DMS79 treated with DMSO at 0.1 percent for 48 hours (cell line): ENCODE measurements at regions not wholly inside any gene's neighbourhood (a gene's known extent, or its start where the extent isn't known, plus 50 kb on each side); places are given as distances from the start of the nearest gene placed in this dataset.
"Not testable (repeated sequence)": the region's sequence is repeated elsewhere in the genome, so short reads cannot be mapped to it uniquely, and the experiment has no call there.

Source experiments
- DNase-seq: peaks from one replicate; lab custom pipeline; 2025; lab: John Stamatoyannopoulos, UW

DNA sequence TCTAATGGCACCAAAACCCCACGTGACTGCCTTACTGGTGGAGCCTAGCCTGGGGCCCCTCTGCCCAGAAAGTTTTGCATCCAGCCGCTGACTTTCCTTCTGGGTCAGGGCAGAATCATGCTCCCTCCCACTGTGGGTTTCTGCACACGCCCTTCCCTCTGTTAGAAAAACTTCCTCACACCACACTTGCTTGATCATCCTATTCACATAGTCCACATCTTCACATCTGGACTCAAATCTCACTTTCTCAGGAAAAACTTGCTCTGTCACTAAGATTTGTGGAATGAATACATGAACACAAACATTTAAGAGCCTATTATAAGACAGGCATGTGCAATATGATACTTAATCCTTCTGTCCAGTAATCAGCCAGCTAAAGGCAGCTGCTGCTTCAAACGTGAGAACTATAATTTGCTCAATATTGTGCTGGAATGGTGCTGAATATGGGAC lies 274.7 kb downstream of the RND3 start:
- DNase-seq = no peak

DNA sequence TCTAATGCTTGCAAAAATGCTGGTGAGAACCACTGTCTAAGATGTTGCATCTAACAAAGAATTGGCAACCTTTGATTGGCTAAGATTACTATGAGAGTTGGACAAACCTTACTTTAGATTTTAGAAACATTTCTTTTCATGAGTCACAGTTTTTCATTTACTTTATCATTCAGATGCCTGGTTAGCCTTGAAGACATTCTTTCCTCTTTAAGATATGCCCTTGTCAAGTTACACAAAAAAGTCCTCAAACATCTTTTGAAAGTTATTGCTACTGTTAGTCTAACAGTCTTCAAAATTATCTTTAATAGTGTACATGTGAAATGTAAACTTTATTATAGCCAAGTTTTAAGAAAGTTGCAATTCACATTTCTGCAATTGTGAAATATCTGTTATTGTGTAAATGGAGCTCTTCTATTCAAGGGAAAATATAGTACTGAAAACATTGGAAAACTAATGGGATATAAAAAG lies 276.3 kb downstream of the RND3 start:
- DNase-seq = no peak

DNA sequence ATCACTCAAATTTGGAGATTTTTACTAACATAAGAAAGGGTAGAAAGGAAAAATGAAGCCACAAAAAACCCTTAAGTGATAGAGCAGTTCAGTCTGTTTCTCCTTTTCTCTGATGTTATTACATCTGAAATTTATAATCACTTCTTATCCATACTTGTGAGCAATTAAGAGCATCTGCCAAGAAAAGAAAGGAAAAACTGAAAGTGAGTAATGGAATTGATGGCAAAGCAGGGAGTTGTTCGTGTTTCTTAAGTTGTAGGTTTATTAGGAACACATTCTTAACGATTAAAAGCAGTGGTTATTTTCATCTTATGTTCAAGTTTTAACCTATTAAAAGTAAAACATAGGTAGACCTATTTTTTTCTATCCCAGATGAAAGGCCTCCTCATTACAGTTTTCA lies 277.7 kb downstream of the RND3 start:
- DNase-seq = no peak

DNA sequence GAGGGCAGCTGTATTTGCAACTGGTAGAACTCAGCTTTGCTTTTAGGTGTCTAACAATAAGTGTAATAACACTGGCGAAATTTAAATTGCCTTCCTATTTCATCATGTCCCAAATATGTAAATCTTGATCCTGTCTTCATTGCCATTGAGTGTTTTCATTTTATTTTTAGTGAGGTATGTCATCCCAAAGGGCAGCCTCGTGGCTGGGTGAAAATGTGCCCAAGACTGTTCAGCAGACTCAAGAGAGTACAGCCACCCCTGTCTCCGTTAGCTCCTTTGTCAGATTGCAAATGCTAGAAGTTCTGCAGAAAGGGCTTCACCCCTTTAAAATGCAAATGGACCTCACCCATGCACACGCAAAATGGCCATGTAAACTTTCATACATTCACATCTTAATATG lies 278.8 kb downstream of the RND3 start:
- DNase-seq = peak; percentile 54

DNA sequence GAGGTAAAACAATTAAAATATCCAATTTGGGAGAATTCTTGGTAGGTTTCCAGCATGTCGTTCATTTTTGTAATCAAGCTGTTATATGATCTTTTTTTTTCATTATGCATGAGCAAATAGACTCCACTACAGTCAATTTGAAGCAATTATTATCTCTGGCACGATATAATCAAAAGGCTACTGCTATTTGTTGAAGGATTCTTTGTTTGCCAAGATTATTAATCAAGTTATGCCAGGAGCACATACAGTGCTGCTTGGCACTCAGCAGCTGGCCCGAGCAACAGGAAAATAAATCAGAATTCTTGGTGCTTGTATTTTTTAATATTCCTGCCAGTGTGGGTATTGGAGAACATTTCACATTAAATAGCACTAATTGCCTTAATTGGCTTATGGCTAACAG lies 279.5 kb downstream of the RND3 start:
- DNase-seq = peak; percentile 83

DNA sequence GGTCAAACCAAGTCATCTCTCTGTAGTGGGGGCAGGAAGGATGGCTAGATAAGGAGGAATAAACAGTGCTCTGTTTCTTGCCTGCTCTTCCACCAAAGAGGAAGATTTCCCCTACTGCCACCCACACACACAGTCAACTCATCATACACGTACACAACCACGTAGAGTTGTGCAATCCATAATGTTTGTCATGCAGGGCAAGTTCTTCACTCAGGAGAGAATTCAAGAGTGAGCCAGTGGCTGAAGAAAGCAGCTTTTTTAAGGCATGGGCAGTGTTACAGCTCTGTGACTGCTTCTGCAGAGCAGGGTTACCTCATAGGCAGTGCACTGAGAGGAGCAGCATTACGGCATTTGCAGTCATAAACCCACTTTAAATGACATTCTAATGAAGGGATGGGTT lies 283.0 kb downstream of the RND3 start:
- DNase-seq = no peak

DNA sequence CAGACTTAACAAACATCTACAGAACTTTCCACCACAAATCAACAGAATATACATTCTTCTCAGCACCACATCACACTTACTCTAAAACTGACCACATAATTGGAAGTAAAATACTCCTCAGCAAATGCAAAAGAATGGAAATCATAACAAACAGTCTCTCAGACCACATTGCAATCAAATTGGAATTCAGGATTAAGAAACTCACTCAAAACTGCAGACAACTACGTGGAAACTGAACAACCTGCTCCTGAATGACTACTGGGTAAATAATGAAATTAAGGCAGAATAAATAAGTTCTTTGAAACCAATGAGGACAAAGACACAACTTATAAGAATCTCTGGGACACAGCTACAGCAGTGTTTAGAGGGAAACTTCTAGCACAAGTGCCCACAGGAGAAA lies 292.7 kb downstream of the RND3 start:
- not testable (repeated sequence) for DNase-seq

DNA sequence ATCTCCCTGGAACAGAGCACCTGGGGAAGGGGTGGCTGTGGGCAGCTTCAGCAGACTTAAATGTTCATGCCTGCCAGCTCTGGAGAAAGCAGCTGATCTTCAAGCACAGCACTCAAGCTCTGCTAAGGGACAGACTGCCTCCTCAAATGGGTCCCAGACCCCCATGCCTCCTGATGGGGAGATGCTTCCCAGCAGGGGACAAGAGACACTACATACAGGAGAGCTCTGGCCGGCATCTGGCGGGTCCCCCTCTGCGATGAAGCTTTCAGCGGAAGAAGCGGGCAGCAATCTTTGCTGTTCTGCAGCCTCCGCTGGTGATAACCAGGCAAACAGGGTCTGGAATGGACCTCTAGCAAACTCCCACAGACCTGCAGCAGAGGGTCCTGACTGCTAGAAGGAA lies 294.8 kb downstream of the RND3 start:
- no peak for DNase-seq

DNA sequence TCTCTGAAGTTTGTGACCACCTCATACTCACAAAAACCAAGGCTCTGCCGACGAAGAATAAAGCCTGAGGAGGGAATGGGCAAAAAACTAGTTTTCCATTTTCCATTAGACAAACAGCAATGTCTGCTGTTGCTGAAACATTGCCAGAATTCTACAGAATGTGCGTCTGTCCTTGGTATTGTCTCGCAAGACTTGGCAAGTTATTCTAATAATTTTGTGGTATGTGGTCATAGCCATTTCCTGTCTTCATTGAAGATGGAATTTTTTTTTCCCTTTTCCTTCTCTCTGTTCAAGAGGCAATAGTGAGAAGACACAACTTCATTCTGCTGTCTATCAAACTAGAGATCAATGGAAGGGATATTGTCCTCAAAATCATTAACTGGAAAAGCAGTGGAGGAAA lies 296.1 kb downstream of the RND3 start:
- no peak for DNase-seq

DNA sequence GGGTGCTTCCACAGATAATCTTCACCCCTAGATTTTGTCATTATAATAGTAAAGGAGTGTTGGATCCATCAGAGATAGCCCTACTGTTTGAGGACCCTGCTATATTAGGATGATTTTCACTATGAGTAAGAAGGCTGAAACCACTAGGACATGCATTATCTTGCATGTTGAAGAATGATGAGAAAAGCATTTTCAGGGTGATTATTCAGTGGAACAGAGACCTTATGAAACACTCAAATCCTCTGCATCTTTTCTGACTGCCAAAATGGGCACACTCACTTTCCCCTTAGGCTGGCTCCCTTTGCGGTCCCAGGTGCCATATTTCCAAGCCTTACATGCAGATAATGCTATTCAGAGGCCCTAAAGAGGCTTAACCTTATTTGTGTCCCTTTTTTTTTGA lies 296.9 kb downstream of the RND3 start:
- no peak for DNase-seq

DNA sequence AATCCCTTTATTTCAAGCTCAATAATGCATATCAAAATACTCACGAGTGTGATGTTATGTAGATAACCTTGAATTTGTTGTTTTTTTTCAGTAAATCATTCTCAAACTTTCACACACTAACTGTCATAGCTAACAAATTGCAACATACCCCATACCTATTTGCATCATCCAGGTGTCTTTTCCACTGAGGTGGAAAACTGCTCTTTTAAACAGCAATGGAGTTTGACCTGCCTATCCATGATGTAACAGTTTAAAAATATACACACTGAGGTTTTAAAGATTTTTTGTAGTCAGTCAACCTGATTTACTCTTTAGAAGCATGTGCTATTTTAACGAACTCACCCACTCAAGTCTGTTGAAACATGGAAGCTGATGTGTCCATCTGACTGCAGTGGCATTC lies 298.7 kb downstream of the RND3 start:
- DNase-seq = no peak

DNA sequence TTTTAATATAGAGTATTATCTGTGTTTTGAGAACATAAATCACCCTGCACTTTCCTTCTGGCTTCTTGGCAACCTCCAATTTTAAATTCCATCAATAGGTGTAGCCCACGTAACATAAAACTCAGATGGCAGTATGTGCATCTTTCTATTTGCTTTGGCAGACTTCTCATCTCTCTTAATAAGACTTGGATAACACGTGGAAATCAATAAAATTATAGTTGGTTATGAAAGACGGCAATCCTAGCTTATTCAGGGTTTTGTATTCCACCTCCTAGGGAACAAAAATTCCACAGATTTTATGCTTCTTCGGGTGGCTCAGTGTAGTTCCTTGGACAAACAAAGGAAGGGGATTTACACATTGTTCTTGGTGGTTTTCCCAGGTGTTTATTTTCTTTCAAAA lies 299.3 kb downstream of the RND3 start:
- no peak for DNase-seq

DNA sequence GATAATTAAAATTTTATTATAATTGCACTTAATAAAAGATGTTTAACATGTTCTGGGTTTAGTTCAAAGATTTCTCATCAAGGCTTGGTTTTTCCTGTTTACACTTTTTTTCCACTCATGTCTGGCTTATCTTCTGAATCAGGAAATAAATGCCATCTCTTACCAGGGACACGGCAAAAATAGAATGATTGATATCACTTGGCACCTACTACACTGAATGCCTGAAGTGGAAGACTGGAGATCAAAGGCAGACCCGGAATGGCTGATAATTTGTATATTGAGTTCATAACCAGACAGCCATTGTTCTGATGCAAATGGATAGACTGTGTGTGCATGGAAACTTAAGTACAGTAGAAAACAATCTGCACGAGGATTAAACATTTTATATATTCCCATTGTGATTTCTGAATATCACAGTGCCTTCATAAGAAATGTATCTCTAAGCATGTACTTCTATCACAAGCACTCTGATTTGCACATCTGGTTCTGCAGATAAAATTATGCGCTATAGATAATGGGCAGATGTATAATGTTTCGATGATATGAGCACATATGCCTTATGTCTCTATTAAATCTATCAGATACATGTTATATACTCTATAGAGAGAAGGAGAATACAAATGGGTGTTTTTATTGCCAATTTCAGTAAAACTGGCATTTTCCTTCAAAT lies 304.8 kb downstream of the RND3 start:
- no peak for DNase-seq

DNA sequence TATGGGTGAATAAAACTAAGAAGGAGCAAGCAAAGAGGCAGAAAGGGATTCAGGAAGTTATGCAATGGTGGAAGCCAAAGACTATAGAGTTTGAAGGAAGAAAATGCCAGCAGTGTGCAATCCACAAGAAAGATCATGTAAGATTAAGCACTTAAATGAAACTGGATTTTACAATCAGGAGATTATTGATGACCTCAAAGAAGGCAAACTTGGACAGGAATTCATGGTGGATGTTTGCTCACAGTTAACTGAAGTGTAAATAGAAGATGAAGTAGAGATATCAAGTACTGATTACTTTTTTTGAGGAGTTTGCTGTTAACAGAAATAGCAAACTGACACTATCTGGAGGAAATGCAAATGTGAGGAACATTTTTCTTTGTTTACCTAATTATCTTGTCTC lies 308.9 kb downstream of the RND3 start:
- DNase-seq = no peak

DNA sequence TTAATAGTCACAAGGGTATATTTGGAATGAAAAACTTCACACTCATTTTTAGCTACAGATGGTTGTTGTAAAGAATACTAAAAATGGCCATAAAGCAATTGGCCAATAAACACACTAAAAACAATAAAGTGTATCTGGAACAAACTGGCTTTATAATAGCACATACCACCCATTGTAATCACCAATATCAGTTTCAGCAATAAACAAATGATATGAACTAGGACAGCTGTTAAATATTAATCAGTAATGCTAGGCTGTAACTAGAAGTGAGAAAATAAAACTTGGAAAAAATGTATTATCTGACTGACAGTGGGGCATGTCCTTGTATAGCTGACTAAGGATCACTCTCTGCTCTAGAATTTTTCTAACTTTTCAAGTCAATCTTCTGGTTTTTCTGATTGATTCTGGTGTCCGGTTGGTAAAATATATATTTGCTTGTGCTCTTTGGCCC lies 312.5 kb downstream of the RND3 start:
- no peak for DNase-seq

DNA sequence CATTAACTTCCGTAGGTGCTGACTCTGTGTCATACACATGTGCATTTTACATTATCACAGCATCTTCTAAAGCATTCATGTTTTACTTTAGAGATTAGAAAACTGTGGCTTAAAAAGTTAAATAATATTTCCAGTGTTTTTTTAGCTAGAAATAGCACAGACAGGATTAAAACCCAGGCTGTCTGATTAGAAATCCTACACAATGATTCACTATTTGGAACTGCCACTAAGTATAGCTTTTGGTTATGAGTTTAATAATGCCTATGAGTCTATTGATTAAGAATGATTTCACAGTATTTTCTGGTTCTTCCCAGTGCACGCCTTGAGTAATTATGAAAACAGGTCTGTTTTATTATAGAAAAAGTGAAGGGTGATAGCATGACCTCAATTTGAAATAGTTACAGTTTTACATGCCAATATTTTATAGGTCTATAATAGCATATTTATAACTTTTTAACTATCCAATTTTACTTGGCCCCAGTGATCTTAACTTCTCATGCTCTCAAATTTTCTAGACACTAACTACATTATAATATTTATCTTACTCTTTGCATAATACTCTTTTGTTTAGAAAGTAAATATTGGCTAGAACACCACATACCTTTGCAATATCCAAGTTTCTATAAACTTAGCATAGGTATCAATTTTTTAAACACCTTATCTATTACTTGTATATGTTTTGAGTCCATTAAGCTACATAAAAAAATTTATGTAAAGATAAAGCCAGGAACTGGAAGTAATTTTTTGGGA lies 313.2 kb downstream of the RND3 start:
- no peak for DNase-seq

DNA sequence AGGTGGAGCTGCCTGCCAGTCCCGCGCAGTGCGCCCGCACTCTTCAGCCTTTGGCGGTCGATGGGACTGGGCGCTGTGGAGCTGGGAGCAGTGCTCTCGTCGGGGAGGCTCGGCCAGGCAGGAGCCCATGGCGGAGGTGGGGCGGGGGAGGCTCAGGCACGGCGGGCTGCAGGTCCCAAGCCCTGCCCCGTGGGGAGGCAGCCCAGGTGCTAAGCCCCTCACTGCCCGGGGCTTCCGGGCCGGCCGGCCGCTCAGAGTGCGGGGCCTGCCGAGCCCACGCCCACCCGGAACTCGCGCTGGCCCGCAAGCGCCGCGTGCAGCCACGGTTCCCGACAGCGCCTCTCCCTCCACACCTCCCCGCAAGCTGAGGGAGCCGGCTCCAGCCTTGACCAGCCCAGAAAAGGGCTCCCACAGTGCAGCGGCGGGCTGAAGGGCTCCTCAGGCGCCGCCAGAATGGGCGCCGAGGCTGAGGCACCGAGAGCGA lies 316.4 kb downstream of the RND3 start:
- DNase-seq = no peak

DNA sequence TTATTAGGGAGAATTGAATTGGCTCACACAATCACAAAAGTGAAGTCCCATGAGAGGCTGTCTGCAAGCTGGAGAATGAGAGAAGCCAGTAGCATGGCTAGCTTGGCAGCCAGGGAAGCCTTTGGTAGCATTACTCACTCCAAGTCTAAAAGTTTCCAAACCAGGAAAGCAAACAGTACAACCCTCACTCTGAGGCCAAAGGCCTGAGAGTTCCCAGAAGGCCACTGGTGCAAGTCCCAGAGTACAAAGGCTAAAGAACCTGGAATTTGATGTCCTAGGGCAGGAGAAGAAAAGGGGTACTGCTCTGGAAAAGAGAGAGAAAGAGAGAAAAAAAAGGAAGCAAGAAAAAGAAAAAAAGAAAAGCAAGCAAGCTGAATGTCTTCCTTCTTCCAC lies 318.2 kb downstream of the RND3 start:
- no peak for DNase-seq

DNA sequence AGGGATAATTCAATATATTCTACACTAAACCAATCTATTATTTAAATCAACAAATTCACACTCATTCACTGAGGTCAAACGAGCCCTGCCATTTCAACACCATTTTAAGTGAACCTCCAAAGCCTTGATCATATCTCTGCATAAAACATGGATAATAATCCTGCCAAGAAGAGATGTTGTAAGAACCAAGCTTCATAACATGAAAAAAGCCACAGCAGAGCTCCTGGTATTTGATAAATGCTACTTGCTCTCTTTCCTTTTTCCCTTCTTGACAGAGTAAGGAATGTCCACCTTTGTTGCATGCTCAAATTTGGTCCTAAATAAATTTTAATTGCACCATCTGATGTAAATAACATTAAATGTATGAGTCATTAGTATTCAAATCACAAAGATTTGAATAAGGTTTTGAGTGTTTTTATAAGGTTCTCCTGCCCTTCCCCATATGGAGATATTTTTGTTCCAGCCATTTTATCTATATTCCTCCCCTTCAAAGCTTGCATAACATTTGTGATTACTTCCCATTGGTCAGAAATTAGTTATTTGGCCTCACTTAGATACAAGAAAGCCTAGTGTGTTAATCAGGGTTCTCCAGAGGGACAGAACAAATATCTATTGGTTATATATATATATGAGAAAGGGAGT lies 318.8 kb downstream of the RND3 start:
- DNase-seq = no peak

DNA sequence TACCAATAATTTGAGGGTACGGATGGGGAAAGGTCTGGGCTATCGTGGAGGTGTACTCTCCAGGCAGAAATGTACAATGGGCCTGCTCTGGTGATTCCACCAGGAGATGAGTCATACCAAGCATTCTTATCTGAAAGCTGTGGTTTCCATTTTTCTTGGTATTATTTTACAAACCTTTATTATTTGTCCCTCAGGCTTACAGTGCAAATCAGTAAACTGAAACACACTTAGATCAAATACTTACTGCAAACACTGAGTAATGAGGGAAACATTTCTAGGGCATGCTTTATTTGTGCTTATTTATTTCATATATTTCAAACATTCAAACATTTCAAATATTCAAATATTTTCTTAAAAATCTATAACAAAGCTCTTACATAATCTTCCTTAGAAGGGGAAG lies 319.8 kb downstream of the RND3 start:
- no peak for DNase-seq

DNA sequence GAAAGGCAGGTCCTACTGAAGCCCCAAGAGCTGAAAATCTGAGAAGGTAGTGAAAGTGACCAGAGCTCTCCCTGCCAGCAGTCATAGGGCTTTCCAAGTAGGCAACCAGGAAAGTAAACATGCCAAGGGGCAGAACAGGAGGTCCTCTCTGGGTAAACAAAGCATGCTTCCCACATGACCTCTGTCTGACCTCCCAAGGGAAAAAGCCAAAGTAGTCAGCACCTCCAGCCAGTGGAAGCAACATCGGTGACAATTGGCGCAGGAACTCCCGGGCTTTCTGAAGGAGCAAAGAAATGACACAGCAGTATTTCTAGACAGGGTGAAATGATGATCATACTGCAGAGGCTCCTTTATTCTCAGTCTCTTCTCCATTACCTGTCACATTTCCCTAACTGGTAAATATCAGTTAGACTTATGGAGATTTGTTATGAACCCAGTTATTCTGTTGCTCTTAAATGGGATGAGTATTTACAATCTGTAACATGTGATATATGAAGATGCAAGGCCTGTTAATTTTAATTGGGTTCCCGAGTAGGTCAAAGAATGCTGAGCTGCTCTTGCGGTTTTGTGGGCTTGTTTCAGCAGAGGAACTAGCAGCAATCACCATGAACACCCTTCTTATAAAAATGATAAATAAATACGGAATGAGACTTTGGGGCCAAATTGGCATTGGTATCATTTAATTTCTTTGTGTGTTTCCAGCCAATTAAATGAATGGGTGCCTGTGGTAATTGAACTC lies 321.0 kb downstream of the RND3 start:
- peak; percentile 91 for DNase-seq

DNA sequence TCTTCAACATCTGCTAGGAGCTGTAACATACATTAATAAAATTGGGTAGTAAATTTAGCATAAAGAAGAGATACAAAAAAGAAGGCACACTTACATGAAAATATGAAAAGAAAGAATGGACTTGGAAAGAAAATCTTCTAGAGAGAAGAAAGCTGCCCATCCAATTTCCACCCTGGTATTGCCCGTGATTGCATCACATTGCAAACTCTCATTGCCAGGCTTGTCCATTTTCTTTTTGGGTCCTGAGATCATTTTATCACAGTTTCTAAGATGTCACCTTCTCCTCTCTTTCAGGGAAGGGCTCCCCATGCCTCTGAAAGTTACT lies 321.5 kb downstream of the RND3 start:
- no peak for DNase-seq
